ENCODE measurements at regions not wholly inside any gene's neighbourhood (a gene's known extent, or its start where the extent isn't known, plus 50 kb on each side); places are given as distances from the start of the nearest gene placed in this dataset.
"Not testable (repeated sequence)": the region's sequence is repeated elsewhere in the genome, so short reads cannot be mapped to it uniquely, and the experiment has no call there.

GRCh38 chr9:33739398-33739797, 56.0 kb upstream of the PRSS3 start:
- H3K36me3 ChIP-seq (replicated peaks; ENCODE audit: control insufficient read depth, insufficient read depth, low read length), result no peaks in the 10 kb centered on the region
- DNase-seq, result no peak
- no peak overlapping the region for H3K4me3 ChIP-seq (ENCODE audit: insufficient read depth, low read depth, low read length)
- no peaks in the 10 kb centered on the region for H3K27me3 ChIP-seq (ENCODE audit: control insufficient read depth, insufficient read depth, low read length)

- Histone ChIP-seq H3K27me3 (ENCODE audit: control insufficient read depth, insufficient read depth, low read length) (no peaks in the 10 kb centered on the region), H3K4me3 (ENCODE audit: insufficient read depth, low read depth, low read length) (no peak overlapping the region), H3K36me3 (replicated peaks; ENCODE audit: control insufficient read depth, insufficient read depth, low read length) (no peaks in the 10 kb centered on the region)
- DNase-seq, result no peak
Measured at GRCh38 chr9:33740075-33740474, 55.3 kb upstream of the PRSS3 start.

GRCh38 chr9:33740958-33741357, 54.4 kb upstream of the PRSS3 start:
- not testable (repeated sequence) for H3K36me3 ChIP-seq (replicated peaks; ENCODE audit: control insufficient read depth, insufficient read depth, low read length); DNase-seq; H3K4me3 ChIP-seq (ENCODE audit: insufficient read depth, low read depth, low read length); H3K27me3 ChIP-seq (ENCODE audit: control insufficient read depth, insufficient read depth, low read length)

- H3K36me3 ChIP-seq (replicated peaks; ENCODE audit: control insufficient read depth, insufficient read depth, low read length), result no peaks in the 10 kb centered on the region
- DNase-seq, result no peak
- H3K4me3 ChIP-seq (ENCODE audit: insufficient read depth, low read depth, low read length), result no peak overlapping the region
- H3K27me3 ChIP-seq (ENCODE audit: control insufficient read depth, insufficient read depth, low read length), result no peaks in the 10 kb centered on the region
Measured at GRCh38 chr9:33742051-33742450, 53.3 kb upstream of the PRSS3 start.

GRCh38 chr9:33742519-33742918, 52.8 kb upstream of the PRSS3 start:
- DNase-seq, result no peak

More at GRCh38 chr9:33742519-33742918, 52.8 kb upstream of the PRSS3 start:
- Histone ChIP-seq H3K27me3 (ENCODE audit: control insufficient read depth, insufficient read depth, low read length) (no peaks in the 10 kb centered on the region), H3K4me3 (ENCODE audit: insufficient read depth, low read depth, low read length) (no peak overlapping the region), H3K36me3 (replicated peaks; ENCODE audit: control insufficient read depth, insufficient read depth, low read length) (no peaks in the 10 kb centered on the region)

Measured in H7 (cell line).